PC-9 (cell line): ENCODE measurements at regions not wholly inside any gene's neighbourhood (a gene's known extent, or its start where the extent isn't known, plus 50 kb on each side); places are given as distances from the start of the nearest gene placed in this dataset.

Source experiments
- CTCF ChIP-seq: fragments of 200-600 bp; sonication (generic); conservative IDR thresholded peaks from 2 replicates; pipeline ENCODE4 v1.6.1; 2017; ENCODE audit warnings: mixed run types, antibody characterized with exemption, mild to moderate bottlenecking, moderate library complexity
- EZH2 ChIP-seq: fragments of 200-600 bp; sonication (generic); IDR thresholded peaks from 2 replicates; pipeline ENCODE4 v1.8.0; 2017; ENCODE audit warnings: antibody characterized with exemption, low read depth

DNA sequence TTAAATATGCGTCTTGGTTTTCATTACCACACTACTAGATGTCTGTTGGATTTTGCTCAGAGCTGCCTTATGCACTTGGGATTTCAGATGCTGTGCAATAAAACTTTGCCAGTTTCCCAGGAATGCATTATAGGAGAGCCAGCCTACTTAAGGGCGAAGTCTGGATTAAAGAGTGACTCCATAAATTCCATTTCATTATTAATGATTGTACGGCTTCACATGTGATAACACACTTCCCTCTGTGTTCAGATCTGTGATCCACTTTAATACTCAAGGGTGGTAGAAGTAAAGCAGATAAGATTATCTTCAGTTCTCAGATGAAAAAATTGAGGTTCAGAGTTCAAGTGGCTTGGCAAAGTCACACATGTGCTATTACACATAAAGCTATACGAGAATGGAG is 110.2 kb downstream of the C11orf91 start:
- no peak for TF ChIP-seq CTCF
- TF ChIP-seq EZH2, result no peak
